GM18517 (cell line): ENCODE measurements at regions not wholly inside any gene's neighbourhood (a gene's known extent, or its start where the extent isn't known, plus 50 kb on each side); places are given as distances from the start of the nearest gene placed in this dataset.

Experiments used
- ATAC-seq: cut with Tn5 transposase; IDR thresholded peaks from one replicate; pipeline ENCODE4 v1.9.1; 2021; ENCODE audit warnings: mild to moderate bottlenecking, moderate library complexity; ENCODE audit not compliant: unreplicated experiment

DNA sequence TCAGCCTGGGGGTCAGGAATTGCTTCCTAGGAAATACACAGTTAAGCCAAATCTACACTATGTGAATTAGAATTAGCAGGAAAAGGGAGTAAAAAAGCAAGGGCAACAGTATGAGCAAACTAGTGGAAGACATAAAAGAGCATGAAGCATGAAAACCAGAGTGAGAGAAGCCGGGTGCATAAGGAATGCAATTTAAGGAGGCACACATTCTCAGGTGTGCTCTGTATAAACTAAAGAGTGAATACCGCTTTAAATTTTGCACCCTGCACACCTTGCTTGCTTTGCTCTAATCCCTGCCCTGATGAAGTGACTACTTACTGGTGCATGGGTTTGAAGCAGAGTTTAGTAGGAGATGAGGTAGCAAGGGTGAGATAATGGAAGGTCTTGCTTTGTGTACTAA is 65.7 kb upstream of the EPHA4 start:
- no peak for ATAC-seq

DNA sequence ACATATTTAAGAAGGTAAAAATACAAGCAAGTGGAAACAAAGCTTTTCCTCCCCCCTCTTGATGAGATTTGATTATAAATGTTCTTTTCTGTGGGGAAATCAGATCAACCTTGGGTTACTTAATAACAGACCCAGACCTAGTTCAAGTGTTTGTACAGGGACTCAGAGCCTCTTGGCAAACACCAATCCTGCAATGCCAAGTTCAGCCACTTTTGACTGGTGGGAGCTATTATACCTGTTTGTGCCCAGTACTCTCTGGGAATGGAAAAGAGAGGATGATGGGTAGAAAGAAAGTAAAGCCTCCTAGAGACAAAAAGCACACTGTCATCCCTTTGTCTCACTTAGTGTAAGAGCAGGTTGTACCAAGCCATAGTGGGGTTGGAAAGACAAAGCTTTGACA is 63.8 kb upstream of the EPHA4 start:
- ATAC-seq = no peak

DNA sequence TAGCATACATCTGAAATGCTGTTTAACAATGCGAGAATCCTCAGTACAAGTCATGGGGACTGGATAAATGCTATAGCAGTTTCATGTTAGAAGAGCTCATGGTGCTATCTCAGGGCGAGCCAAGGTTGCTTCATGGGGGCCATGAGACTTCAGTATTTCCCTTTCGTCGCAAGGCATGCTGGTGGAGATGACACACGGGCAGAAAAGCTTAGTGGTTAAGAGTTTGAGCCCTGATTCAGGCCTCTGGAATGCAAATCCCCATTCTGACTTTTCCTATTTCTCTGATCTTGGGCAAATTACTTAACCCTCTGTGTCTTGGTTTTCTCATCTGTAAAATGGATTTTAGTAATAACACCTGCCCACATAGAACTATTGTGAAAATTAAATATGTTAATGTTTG is 57.4 kb upstream of the EPHA4 start:
- no peak for ATAC-seq

DNA sequence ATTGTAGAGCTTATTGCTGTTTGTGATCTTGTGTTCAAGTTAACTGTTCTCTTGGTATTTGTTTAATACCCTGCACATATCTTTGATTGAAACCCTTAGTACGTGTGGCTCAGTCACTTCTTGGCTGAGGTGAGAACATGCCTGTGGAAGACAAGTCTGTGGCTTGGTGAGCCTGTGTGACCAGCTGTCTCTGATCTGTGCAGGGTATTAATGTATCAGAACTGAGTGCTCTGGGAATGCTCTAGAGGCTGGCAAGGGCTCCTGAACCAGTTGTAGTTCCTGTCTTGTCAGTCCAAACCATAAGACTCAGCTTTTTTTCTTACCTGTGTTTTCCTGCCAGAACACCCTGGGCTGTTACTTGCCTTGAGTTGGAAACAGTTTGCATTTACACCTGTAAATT is 52.4 kb upstream of the EPHA4 start:
- no peak for ATAC-seq
